Endothelial cell (in vitro differentiated cells): ENCODE measurements at regions not wholly inside any gene's neighbourhood (a gene's known extent, or its start where the extent isn't known, plus 50 kb on each side); places are given as distances from the start of the nearest gene placed in this dataset.

Source experiments
- DNase-seq: peaks from one replicate; pipeline ENCODE4 v3.0.0; 2021; ENCODE audit warnings: low spot score
- H3K27ac Mint-ChIP-seq: one replicate; pipeline ENCODE4 v1.8.0; 2021; ENCODE audit warnings: mixed read lengths, inconsistent platforms; ENCODE audit not compliant: unreplicated experiment
- H3K27me3 Mint-ChIP-seq: one replicate; pipeline ENCODE4 v1.8.0; 2021; ENCODE audit warnings: mild to moderate bottlenecking, moderate library complexity, mixed read lengths, inconsistent platforms; ENCODE audit not compliant: unreplicated experiment
- H3K36me3 Mint-ChIP-seq: one replicate; pipeline ENCODE4 v1.8.0; 2021; ENCODE audit warnings: mild to moderate bottlenecking, low read depth, mixed read lengths, inconsistent platforms; ENCODE audit not compliant: unreplicated experiment
- H3K4me1 Mint-ChIP-seq: one replicate; pipeline ENCODE4 v1.8.0; 2021; ENCODE audit warnings: mild to moderate bottlenecking, mixed read lengths, inconsistent platforms; ENCODE audit not compliant: unreplicated experiment
- H3K4me3 Mint-ChIP-seq: one replicate; pipeline ENCODE4 v1.8.0; 2021; ENCODE audit warnings: mild to moderate bottlenecking, mixed read lengths, inconsistent platforms; ENCODE audit not compliant: unreplicated experiment
- H3K9me3 Mint-ChIP-seq: one replicate; pipeline ENCODE4 v1.8.0; 2021; ENCODE audit warnings: mixed read lengths, inconsistent platforms; ENCODE audit not compliant: unreplicated experiment
- TF ChIP-seq, protein P1 (sequence below): fragments of 200-600 bp; sonication (generic); IDR thresholded peaks from one replicate; pipeline ENCODE4 v1.5.0; 2021; ENCODE audit warnings: antibody characterized with exemption; ENCODE audit not compliant: unreplicated experiment

DNA sequence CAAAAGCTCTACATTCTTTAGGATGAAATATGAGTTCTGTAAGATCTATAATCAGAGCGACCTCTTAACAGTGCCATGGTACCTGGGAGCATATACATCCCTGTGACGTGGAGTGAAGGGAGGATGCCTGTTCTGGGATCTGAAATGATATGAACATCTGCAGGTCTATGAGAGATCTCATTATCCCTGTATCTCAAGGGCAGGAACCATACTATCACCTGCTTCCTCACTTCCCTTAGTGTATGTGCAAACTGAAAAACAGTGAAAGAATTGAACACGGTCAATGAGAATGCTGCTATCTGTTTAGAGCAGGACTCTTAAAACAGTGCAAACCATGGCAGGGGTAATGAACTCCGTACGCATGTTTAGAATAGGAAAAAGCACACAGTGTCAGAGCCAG, 364.0 kb downstream of the LPIN1 start:
- H3K36me3 Mint-ChIP-seq: no peaks in the 10 kb centered on the region
- peaks cover 2% of the 10 kb centered on the region for H3K27me3 Mint-ChIP-seq
- no peak overlapping the region for H3K27ac Mint-ChIP-seq
- H3K4me3 Mint-ChIP-seq: no peak overlapping the region
- TF ChIP-seq, protein P1, sequence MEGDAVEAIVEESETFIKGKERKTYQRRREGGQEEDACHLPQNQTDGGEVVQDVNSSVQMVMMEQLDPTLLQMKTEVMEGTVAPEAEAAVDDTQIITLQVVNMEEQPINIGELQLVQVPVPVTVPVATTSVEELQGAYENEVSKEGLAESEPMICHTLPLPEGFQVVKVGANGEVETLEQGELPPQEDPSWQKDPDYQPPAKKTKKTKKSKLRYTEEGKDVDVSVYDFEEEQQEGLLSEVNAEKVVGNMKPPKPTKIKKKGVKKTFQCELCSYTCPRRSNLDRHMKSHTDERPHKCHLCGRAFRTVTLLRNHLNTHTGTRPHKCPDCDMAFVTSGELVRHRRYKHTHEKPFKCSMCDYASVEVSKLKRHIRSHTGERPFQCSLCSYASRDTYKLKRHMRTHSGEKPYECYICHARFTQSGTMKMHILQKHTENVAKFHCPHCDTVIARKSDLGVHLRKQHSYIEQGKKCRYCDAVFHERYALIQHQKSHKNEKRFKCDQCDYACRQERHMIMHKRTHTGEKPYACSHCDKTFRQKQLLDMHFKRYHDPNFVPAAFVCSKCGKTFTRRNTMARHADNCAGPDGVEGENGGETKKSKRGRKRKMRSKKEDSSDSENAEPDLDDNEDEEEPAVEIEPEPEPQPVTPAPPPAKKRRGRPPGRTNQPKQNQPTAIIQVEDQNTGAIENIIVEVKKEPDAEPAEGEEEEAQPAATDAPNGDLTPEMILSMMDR: no peak
- H3K4me1 Mint-ChIP-seq: no peaks in the 10 kb centered on the region
- DNase-seq: no peak
- H3K9me3 Mint-ChIP-seq: no peaks in the 10 kb centered on the region

- H3K4me1 Mint-ChIP-seq: no peaks in the 10 kb centered on the region
- H3K9me3 Mint-ChIP-seq: no peaks in the 10 kb centered on the region
- H3K4me3 Mint-ChIP-seq: no peak overlapping the region
- H3K27ac Mint-ChIP-seq: no peak overlapping the region
- H3K27me3 Mint-ChIP-seq: peaks cover 2% of the 10 kb centered on the region
- TF ChIP-seq, protein P1: no peak
- no peaks in the 10 kb centered on the region for H3K36me3 Mint-ChIP-seq
- DNase-seq: no peak
These were observed 367.0 kb downstream of the LPIN1 start for GRCh38 chr2:12113412-12113811.

- no peak overlapping the region for H3K4me3 Mint-ChIP-seq
- no peak for DNase-seq
- no peaks in the 10 kb centered on the region for H3K36me3 Mint-ChIP-seq
- H3K27ac Mint-ChIP-seq: no peak overlapping the region
- H3K27me3 Mint-ChIP-seq: peaks cover 2% of the 10 kb centered on the region
- no peaks in the 10 kb centered on the region for H3K9me3 Mint-ChIP-seq
- H3K4me1 Mint-ChIP-seq: no peaks in the 10 kb centered on the region
- TF ChIP-seq, protein P1: no peak
These were observed 368.4 kb downstream of the LPIN1 start for GRCh38 chr2:12114816-12115215.

DNA sequence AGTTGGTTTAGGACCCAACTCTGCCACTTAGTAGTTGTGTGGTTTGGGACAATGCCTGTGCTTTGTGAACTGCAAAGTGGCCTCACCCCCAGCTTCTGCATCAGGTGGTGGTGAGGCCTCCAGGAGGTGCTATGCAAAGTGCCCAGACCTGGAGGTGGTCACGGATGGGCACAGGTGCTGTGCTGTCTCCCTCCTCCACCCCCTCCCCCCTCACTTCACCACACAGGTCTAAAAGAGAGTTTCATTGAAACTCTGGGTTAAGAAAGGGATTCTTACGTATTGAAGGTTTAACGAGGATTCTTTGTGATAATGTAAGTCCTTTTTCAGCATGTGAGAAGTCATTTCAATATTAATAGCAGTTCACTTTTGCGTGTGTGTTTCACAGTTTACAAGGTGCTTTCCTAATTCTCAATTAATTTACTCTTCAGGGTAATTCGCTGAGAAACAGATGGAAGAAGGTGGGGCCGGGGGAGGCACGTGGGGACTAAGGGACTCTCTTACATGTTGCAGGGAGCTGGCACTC, 369.9 kb downstream of the LPIN1 start:
- Mint-ChIP-seq H3K4me1 (no peaks in the 10 kb centered on the region), H3K27ac (no peak overlapping the region), H3K36me3 (no peaks in the 10 kb centered on the region), H3K27me3 (peaks cover 2% of the 10 kb centered on the region), H3K9me3 (no peaks in the 10 kb centered on the region), H3K4me3 (no peak overlapping the region)
- no peak for DNase-seq
- TF ChIP-seq, protein P1: no peak

DNA sequence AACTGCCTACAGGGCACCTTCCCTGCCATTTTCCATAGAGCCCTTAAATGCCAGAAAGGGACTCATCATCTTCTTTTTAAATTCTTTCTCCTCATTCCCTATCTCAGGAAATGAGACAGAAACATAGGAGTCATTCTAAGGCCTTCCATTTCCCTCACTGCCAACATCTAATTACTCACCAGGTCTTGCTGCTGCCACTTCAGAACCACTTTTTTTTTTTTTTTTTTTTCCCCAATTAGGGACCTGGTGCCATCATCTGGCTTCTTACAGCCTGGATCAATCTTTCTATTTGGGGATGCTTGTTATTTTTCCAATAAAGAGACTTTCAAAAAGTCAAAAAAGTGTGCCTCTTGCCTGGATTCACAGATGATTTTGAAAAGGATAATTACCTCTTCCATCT, 373.4 kb downstream of the LPIN1 start:
- DNase-seq: no peak
- Mint-ChIP-seq H3K27ac (no peak overlapping the region), H3K4me1 (no peaks in the 10 kb centered on the region), H3K4me3 (no peak overlapping the region), H3K27me3 (no peaks in the 10 kb centered on the region), H3K9me3 (no peaks in the 10 kb centered on the region), H3K36me3 (no peaks in the 10 kb centered on the region)
- TF ChIP-seq, protein P1: no peak
